ENCODE measurements at regions not wholly inside any gene's neighbourhood (a gene's known extent, or its start where the extent isn't known, plus 50 kb on each side); places are given as distances from the start of the nearest gene placed in this dataset.
"Not testable (repeated sequence)": the region's sequence is repeated elsewhere in the genome, so short reads cannot be mapped to it uniquely, and the experiment has no call there.

GRCh38 chr4:27813226-27813625, 952.6 kb downstream of the STIM2 start:
- in situ Hi-C loops (cut with HindIII; ENCODE audit: low sequenced_read_pairs): not testable (repeated sequence)

GRCh38 chr4:27813699-27814425, 953.2 kb downstream of the STIM2 start:
- in situ Hi-C loops (cut with HindIII; ENCODE audit: low sequenced_read_pairs): not testable (repeated sequence)

GRCh38 chr4:27819246-27819645, 958.6 kb downstream of the STIM2 start:
- in situ Hi-C loops (cut with HindIII; ENCODE audit: low sequenced_read_pairs): no loop called here

GRCh38 chr4:27828843-27829242, 968.2 kb downstream of the STIM2 start:
- in situ Hi-C loops (cut with HindIII; ENCODE audit: low sequenced_read_pairs): no loop called here

- in situ Hi-C loops (cut with HindIII; ENCODE audit: low sequenced_read_pairs): no loop called here
Observed at GRCh38 chr4:27830251-27830650, 969.6 kb downstream of the STIM2 start.

GRCh38 chr4:27835851-27836250, 975.2 kb downstream of the STIM2 start:
- in situ Hi-C loops (cut with HindIII; ENCODE audit: low sequenced_read_pairs): no loop called here

GRCh38 chr4:27836523-27836922, 975.9 kb downstream of the STIM2 start:
- in situ Hi-C loops (cut with HindIII; ENCODE audit: low sequenced_read_pairs): no loop called here

- in situ Hi-C loops (cut with HindIII; ENCODE audit: low sequenced_read_pairs): no loop called here
Observed at GRCh38 chr4:27843776-27844175, 983.1 kb downstream of the STIM2 start.

GRCh38 chr4:27844376-27844775, 983.7 kb downstream of the STIM2 start:
- in situ Hi-C loops (cut with HindIII; ENCODE audit: low sequenced_read_pairs): no loop called here

- in situ Hi-C loops (cut with HindIII; ENCODE audit: low sequenced_read_pairs): no loop called here
Observed at GRCh38 chr4:27846951-27847350, 986.3 kb downstream of the STIM2 start.

GRCh38 chr4:27861381-27861787, 1000.7 kb downstream of the STIM2 start:
- in situ Hi-C loops (cut with HindIII; ENCODE audit: low sequenced_read_pairs): no loop called here

GRCh38 chr4:27861802-27862201, 1001.2 kb downstream of the STIM2 start:
- in situ Hi-C loops (cut with HindIII; ENCODE audit: low sequenced_read_pairs): no loop called here

GRCh38 chr4:27873596-27873995, 1013.0 kb downstream of the STIM2 start:
- in situ Hi-C loops (cut with HindIII; ENCODE audit: low sequenced_read_pairs): loop anchor here (5.0 kb wide), 1 partner anchor 44 kb away; no protein-coding TSS in a partner anchor

- in situ Hi-C loops (cut with HindIII; ENCODE audit: low sequenced_read_pairs): no loop called here
Observed at GRCh38 chr4:27881705-27882104, 1021.1 kb downstream of the STIM2 start.

GRCh38 chr4:27886120-27886519, 1025.5 kb downstream of the STIM2 start:
- in situ Hi-C loops (cut with HindIII; ENCODE audit: low sequenced_read_pairs): no loop called here

GRCh38 chr4:27887646-27888045, 1027.0 kb downstream of the STIM2 start:
- in situ Hi-C loops (cut with HindIII; ENCODE audit: low sequenced_read_pairs): no loop called here

GRCh38 chr4:27888505-27888904, 1027.9 kb downstream of the STIM2 start:
- in situ Hi-C loops (cut with HindIII; ENCODE audit: low sequenced_read_pairs): no loop called here

- in situ Hi-C loops (cut with HindIII; ENCODE audit: low sequenced_read_pairs): no loop called here
Observed at GRCh38 chr4:27894951-27895350, 1034.3 kb downstream of the STIM2 start.

GRCh38 chr4:27908356-27908755, 1047.7 kb downstream of the STIM2 start:
- in situ Hi-C loops (cut with HindIII; ENCODE audit: low sequenced_read_pairs): no loop called here

GRCh38 chr4:27910227-27910626, 1049.6 kb downstream of the STIM2 start:
- in situ Hi-C loops (cut with HindIII; ENCODE audit: low sequenced_read_pairs): no loop called here

- in situ Hi-C loops (cut with HindIII; ENCODE audit: low sequenced_read_pairs): no loop called here
Observed at GRCh38 chr4:27911047-27911446, 1050.4 kb downstream of the STIM2 start.

GRCh38 chr4:27913738-27914137, 1053.1 kb downstream of the STIM2 start:
- in situ Hi-C loops (cut with HindIII; ENCODE audit: low sequenced_read_pairs): no loop called here

- in situ Hi-C loops (cut with HindIII; ENCODE audit: low sequenced_read_pairs): loop anchor here (5.0 kb wide), 1 partner anchor 44 kb away; no protein-coding TSS in a partner anchor
Observed at GRCh38 chr4:27915822-27916221, 1055.2 kb downstream of the STIM2 start.

Measured in endothelial cell of hepatic sinusoid (primary cell).